H9 (cell line): ENCODE measurements at regions not wholly inside any gene's neighbourhood (a gene's known extent, or its start where the extent isn't known, plus 50 kb on each side); places are given as distances from the start of the nearest gene placed in this dataset.

Experiments used
- DNase-seq: peaks from one replicate; pipeline ENCODE4 v3.0.0-alpha.2; 2017
- H2AFZ ChIP-seq: one replicate; pipeline ENCODE4 v1.6.1; 2013; ENCODE audit warnings: mild to moderate bottlenecking, low read length, control low read depth, moderate library complexity
- H2AK5ac ChIP-seq: 2 replicates; pipeline ENCODE4 v1.6.1; 2013; ENCODE audit warnings: low read length, control low read depth, mixed read lengths; ENCODE audit not compliant: insufficient read length
- H2BK120ac ChIP-seq: one replicate; pipeline ENCODE4 v1.6.1; 2013; ENCODE audit warnings: low read depth, mild to moderate bottlenecking, low read length, control low read depth, inconsistent platforms; ENCODE audit not compliant: poor library complexity, severe bottlenecking
- H2BK12ac ChIP-seq: 2 replicates; pipeline ENCODE4 v1.6.1; 2013; ENCODE audit warnings: low read length, control low read depth, mixed read lengths, low read depth; ENCODE audit not compliant: insufficient read length
- H2BK15ac ChIP-seq: 2 replicates; pipeline ENCODE4 v1.6.1; 2013; ENCODE audit warnings: low read depth, low read length, control low read depth
- H2BK20ac ChIP-seq: one replicate; pipeline ENCODE4 v1.6.1; 2013; ENCODE audit warnings: low read depth, mild to moderate bottlenecking, low read length, control low read depth, inconsistent platforms; ENCODE audit not compliant: poor library complexity, severe bottlenecking
- H2BK5ac ChIP-seq: 2 replicates; pipeline ENCODE4 v1.6.1; 2013; ENCODE audit warnings: low read length, control low read depth, mixed read lengths; ENCODE audit not compliant: insufficient read length
- H3K14ac ChIP-seq: 2 replicates; pipeline ENCODE4 v1.6.1; 2013; ENCODE audit warnings: low read length, control low read depth; ENCODE audit not compliant: insufficient read depth
- H3K18ac ChIP-seq: 2 replicates; pipeline ENCODE4 v1.6.1; 2013; ENCODE audit warnings: low read depth, mild to moderate bottlenecking, mixed read lengths, low read length, control low read depth; ENCODE audit not compliant: insufficient read length
- H3K23ac ChIP-seq: 2 replicates; pipeline ENCODE4 v1.6.1; 2013; ENCODE audit warnings: low read length, control low read depth, mixed read lengths, low read depth; ENCODE audit not compliant: insufficient read length
- H3K23me2 ChIP-seq: 2 replicates; pipeline ENCODE4 v1.6.1; 2013; ENCODE audit warnings: low read depth, mild to moderate bottlenecking, mixed read lengths, low read length, control low read depth; ENCODE audit not compliant: insufficient read length, poor library complexity, severe bottlenecking
- H3K27ac ChIP-seq: 2 replicates; pipeline ENCODE4 v1.5.1; 2013; ENCODE audit warnings: low read length, control low read depth, mixed read lengths, low read depth; ENCODE audit not compliant: insufficient read length
- H3K27me3 ChIP-seq: 2 replicates; pipeline ENCODE4 v1.6.1; 2013; ENCODE audit warnings: low read length, control low read depth, inconsistent platforms; ENCODE audit not compliant: insufficient read depth
- H3K4ac ChIP-seq: 2 replicates; pipeline ENCODE4 v1.6.1; 2013; ENCODE audit warnings: low read depth, mild to moderate bottlenecking, control low read depth, inconsistent platforms, low read length, moderate library complexity
- H3K4me1 ChIP-seq: 2 replicates; pipeline ENCODE4 v1.6.1; 2013; ENCODE audit warnings: low read length, control low read depth, inconsistent platforms; ENCODE audit not compliant: insufficient read depth
- H3K4me2 ChIP-seq: 2 replicates; pipeline ENCODE4 v1.6.1; 2013; ENCODE audit warnings: low read length, control low read depth, mixed read lengths; ENCODE audit not compliant: insufficient read length, insufficient read depth
- H3K56ac ChIP-seq: 2 replicates; pipeline ENCODE4 v1.6.1; 2013; ENCODE audit warnings: low read depth, mild to moderate bottlenecking, mixed read lengths, low read length, control low read depth; ENCODE audit not compliant: insufficient read length
- H3K79me1 ChIP-seq: 2 replicates; pipeline ENCODE4 v1.6.1; 2013; ENCODE audit warnings: low read depth, mild to moderate bottlenecking, moderate library complexity, low read length, control low read depth, inconsistent platforms; ENCODE audit not compliant: insufficient read depth, poor library complexity, severe bottlenecking
- H3K79me2 ChIP-seq: 2 replicates; pipeline ENCODE4 v1.6.1; 2013; ENCODE audit warnings: low read length, control low read depth, inconsistent platforms; ENCODE audit not compliant: insufficient read depth
- H3K9ac ChIP-seq: 2 replicates; pipeline ENCODE4 v1.6.1; 2013; ENCODE audit warnings: low read length, control low read depth, mixed read lengths; ENCODE audit not compliant: insufficient read length; ENCODE audit errors: extremely low read depth
- H3K9me3 ChIP-seq: one replicate; pipeline ENCODE4 v1.6.1; 2013; ENCODE audit warnings: low read depth, low read length, inconsistent platforms; ENCODE audit not compliant: control insufficient read depth
- H3T11ph ChIP-seq: one replicate; pipeline ENCODE4 v1.6.1; 2013; ENCODE audit warnings: mild to moderate bottlenecking, low read length, control low read depth, inconsistent platforms
- H4K20me1 ChIP-seq: one replicate; pipeline ENCODE4 v1.6.1; 2013; ENCODE audit not compliant: control insufficient read depth, insufficient read length, insufficient read depth
- H4K5ac ChIP-seq: 2 replicates; pipeline ENCODE4 v1.6.1; 2013; ENCODE audit warnings: low read depth, mild to moderate bottlenecking, mixed read lengths, low read length, control low read depth; ENCODE audit not compliant: insufficient read length
- H4K8ac ChIP-seq: replicated peaks from 2 replicates; pipeline ENCODE4 v1.6.1; 2013; ENCODE audit warnings: low read length, control low read depth, mixed read lengths, low read depth; ENCODE audit not compliant: insufficient read length
- H4K91ac ChIP-seq: 2 replicates; pipeline ENCODE4 v1.6.1; 2013; ENCODE audit warnings: low read depth, mild to moderate bottlenecking, moderate library complexity, mixed read lengths, low read length, control low read depth; ENCODE audit not compliant: insufficient read length
- H3K27ac Mint-ChIP-seq, 3 experiments: 2 replicates in 2 of 3; 3 replicates in 1 of 3; pipeline ENCODE4 v1.8.0; 2020 to 2021; ENCODE audit warnings: mixed read lengths in 3 of 3, mild to moderate bottlenecking in 1 of 3, moderate library complexity in 1 of 3
- H3K27me3 Mint-ChIP-seq: 2 replicates; pipeline ENCODE4 v1.8.0; 2021; ENCODE audit warnings: low read depth, mild to moderate bottlenecking, moderate library complexity, mixed read lengths
- H3K36me3 Mint-ChIP-seq, 3 experiments: 2 replicates in 2 of 3; 3 replicates in 1 of 3; pipeline ENCODE4 v1.8.0; 2020 to 2021; ENCODE audit warnings: low read depth in 3 of 3, mixed read lengths in 3 of 3; ENCODE audit not compliant: insufficient read depth in 1 of 3
- H3K4me1 Mint-ChIP-seq, 2 experiments: 2 replicates each; pipeline ENCODE4 v1.8.0; 2020; ENCODE audit warnings: mixed read lengths in 2 of 2
- H3K4me3 Mint-ChIP-seq, 2 experiments: 2 replicates in 1 of 2; 3 replicates in 1 of 2; pipeline ENCODE4 v1.8.0; 2020 to 2021; ENCODE audit warnings: mild to moderate bottlenecking in 2 of 2, mixed read lengths in 2 of 2, moderate library complexity in 1 of 2
- H3K9me3 Mint-ChIP-seq, 2 experiments: 2 replicates in 1 of 2; 3 replicates in 1 of 2; pipeline ENCODE4 v1.8.0; 2020; ENCODE audit warnings: mild to moderate bottlenecking in 2 of 2, mixed read lengths in 2 of 2, moderate library complexity in 1 of 2
- WGBS: extraction: QIAGEN DNeasy Blood & Tissue Kit; methylation state at CpG from one replicate; pipeline ENCODE4 v1.1.7; 2013; ENCODE audit warnings: missing lambda C conversion rate, low lambda C conversion rate, mixed read lengths; ENCODE audit not compliant: insufficient read length; ENCODE audit errors: extremely low coverage; 5-methylcytosine and 5-hydroxymethylcytosine counted together
- TF ChIP-seq, protein P1 (sequence below): fragments of 200-600 bp; sonication (generic); conservative IDR thresholded peaks from 3 replicates; pipeline ENCODE4 v1.8.0; 2021; ENCODE audit warnings: antibody characterized with exemption, mild to moderate bottlenecking

DNA sequence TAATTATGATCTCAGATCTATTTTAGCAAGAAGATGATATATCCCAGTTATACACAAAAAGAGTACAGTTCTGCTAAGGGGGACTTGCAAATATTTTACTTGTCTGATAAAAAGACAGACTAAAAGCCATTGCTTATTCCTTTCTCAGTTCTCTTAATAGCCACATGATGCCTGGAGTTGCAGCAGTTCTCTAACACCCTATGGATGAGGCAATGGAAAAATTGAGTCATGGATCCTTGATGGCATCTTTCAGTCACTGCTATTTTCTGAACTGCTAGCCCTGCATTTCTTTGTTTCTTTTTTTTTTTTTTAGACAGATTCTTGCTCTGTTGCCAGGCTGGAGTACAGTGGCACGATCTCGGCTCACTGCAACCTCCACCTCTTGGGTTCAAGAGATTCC is 1956.7 kb downstream of the C4orf33 start:
- H2BK120ac ChIP-seq: no peak overlapping the region
- Mint-ChIP-seq H3K9me3 (peaks cover 5 to 9% of the 10 kb centered on the region in 2 experiments), H3K4me3 (no peak overlapping the region), H3K36me3 (peaks cover 0 to 4% (median 0%) of the 10 kb centered on the region in 3 experiments; a peak in 2 of 7 replicates), H3K27ac (no peak overlapping the region), H3K4me1 (no peaks in the 10 kb centered on the region), H3K27me3 (no peaks in the 10 kb centered on the region)
- no peak overlapping the region for H2AK5ac ChIP-seq
- H3T11ph ChIP-seq: no peak overlapping the region
- no peak overlapping the region for H2BK20ac ChIP-seq
- no peaks in the 10 kb centered on the region for H3K79me1 ChIP-seq
- H4K8ac ChIP-seq: no peak overlapping the region
- H3K9ac ChIP-seq: no peak overlapping the region
- H3K4me2 ChIP-seq: no peak overlapping the region
- H4K5ac ChIP-seq: no peak overlapping the region
- H3K23ac ChIP-seq: no peak overlapping the region
- no peaks in the 10 kb centered on the region for H3K27me3 ChIP-seq
- no peaks in the 10 kb centered on the region for H4K20me1 ChIP-seq
- WGBS: no CpG with 5 or more reads among the region's 2 CpGs
- no peak for DNase-seq
- no peak overlapping the region for H4K91ac ChIP-seq
- H3K18ac ChIP-seq: no peak overlapping the region
- H3K4ac ChIP-seq: no peak overlapping the region
- H3K79me2 ChIP-seq: no peaks in the 10 kb centered on the region
- H2BK12ac ChIP-seq: no peak overlapping the region
- H3K56ac ChIP-seq: no peak overlapping the region
- H2BK15ac ChIP-seq: no peak overlapping the region
- no peak overlapping the region for H2AFZ ChIP-seq
- H2BK5ac ChIP-seq: no peak overlapping the region
- H3K23me2 ChIP-seq: no peaks in the 10 kb centered on the region
- TF ChIP-seq, protein P1, sequence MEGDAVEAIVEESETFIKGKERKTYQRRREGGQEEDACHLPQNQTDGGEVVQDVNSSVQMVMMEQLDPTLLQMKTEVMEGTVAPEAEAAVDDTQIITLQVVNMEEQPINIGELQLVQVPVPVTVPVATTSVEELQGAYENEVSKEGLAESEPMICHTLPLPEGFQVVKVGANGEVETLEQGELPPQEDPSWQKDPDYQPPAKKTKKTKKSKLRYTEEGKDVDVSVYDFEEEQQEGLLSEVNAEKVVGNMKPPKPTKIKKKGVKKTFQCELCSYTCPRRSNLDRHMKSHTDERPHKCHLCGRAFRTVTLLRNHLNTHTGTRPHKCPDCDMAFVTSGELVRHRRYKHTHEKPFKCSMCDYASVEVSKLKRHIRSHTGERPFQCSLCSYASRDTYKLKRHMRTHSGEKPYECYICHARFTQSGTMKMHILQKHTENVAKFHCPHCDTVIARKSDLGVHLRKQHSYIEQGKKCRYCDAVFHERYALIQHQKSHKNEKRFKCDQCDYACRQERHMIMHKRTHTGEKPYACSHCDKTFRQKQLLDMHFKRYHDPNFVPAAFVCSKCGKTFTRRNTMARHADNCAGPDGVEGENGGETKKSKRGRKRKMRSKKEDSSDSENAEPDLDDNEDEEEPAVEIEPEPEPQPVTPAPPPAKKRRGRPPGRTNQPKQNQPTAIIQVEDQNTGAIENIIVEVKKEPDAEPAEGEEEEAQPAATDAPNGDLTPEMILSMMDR: no peak
- H3K14ac ChIP-seq: no peak overlapping the region
- no peak overlapping the region for H3K27ac ChIP-seq
- H3K9me3 ChIP-seq: no peaks in the 10 kb centered on the region
- no peaks in the 10 kb centered on the region for H3K4me1 ChIP-seq
